HG03196 (cell line): ENCODE measurements at regions not wholly inside any gene's neighbourhood (a gene's known extent, or its start where the extent isn't known, plus 50 kb on each side); places are given as distances from the start of the nearest gene placed in this dataset.
"Not testable (repeated sequence)": the region's sequence is repeated elsewhere in the genome, so short reads cannot be mapped to it uniquely, and the experiment has no call there.

Source experiments
- ATAC-seq: cut with Tn5 transposase; IDR thresholded peaks from one replicate; pipeline ENCODE4 v1.9.1; 2021; ENCODE audit not compliant: unreplicated experiment

DNA sequence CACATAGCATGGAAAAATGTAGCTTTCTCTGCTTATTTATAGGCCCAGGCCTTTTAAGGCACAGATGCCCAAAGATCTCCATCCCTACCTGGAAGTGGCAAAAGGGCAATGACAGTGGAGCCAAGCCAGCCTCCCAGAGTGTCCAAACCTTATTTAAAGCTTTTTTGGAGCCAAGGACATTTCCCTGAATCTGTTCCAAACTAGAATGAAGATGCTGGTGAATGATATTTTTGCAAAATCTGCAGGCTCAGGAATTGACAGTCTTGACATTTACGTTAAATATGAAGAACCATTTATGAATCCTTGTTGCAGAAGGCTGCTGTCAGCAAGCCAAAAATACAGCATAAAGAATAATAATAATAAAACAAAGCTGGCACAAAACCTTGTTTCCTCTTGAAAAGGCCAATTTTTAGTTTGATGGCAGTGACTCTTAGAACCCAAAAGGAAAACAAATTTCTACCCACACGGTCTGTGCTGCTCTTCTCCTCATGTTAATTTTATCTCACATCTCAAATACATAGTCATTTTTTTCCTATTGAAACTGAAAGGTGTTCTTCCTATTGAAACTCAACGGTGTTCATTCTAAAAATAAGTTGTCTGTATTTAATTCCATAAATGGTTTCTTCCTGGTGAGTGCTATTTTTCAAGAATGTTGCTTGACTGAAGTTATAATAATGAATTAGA is 206.3 kb upstream of the TBL1X start:
- ATAC-seq: no peak

DNA sequence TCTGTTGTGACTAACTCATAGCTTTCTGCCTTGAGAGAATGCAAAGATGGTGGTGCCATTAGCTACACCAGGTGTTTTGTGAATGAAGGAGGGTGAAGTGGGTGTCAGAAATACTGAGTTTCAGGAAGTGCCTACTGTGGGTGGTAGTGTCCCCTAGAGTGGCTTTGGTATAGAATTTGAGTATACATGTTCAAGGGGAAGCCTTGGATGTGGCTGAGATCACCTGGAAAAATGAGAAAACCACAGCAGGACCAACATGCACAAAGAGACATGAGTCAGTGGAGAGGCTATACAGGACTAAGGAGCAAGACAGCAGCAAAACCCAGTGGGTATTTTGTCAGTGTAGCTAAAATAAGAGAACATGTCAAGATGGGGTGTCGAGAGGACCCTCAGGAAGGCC is 204.3 kb upstream of the TBL1X start:
- no peak for ATAC-seq

- ATAC-seq: no peak
Observed at GRCh38 chrX:9267415-9267814, 197.4 kb upstream of the TBL1X start.

GRCh38 chrX:9269134-9269533 is 195.7 kb upstream of the TBL1X start:
- ATAC-seq: no peak

GRCh38 chrX:9271789-9272525 is 192.9 kb upstream of the TBL1X start:
- ATAC-seq: no peak

DNA sequence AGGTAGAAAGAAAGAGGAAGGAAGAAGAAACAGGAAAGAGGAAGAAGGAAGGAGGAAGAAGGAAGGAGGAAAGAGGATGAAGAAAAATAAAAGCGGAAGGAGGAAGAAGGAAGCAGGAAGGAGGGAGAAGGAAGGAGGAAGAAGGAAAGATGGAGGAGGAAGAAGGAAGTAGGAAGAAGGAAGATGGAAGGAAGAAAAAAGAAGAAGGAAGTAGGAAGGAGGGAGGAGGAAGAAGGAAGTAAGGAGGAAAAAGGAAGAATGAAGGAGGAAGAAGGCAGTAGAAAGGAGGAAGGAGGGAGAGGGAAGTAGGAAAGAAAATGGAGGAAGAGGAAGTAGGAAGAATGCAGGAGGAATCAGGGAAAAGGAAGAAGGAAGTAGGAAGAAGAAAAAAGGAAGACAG is 191.1 kb upstream of the TBL1X start:
- no peak for ATAC-seq

- no peak for ATAC-seq
Observed at GRCh38 chrX:9278475-9279233, 186.2 kb upstream of the TBL1X start.

DNA sequence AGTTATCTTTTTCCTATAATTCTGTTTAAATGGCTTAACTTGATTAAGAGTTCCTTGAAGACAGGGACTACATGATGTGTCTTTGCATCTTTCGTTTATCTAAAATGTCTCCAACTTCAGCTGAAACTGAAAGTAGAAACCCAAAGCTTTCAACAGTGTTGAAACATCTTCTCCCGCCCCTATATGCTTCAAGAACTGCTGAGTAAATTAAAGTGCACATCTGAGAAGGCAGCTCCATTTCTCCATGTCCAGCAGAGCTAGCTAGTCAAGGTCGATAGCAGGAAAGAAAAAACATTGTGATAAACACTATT is 185.7 kb upstream of the TBL1X start:
- ATAC-seq: no peak

DNA sequence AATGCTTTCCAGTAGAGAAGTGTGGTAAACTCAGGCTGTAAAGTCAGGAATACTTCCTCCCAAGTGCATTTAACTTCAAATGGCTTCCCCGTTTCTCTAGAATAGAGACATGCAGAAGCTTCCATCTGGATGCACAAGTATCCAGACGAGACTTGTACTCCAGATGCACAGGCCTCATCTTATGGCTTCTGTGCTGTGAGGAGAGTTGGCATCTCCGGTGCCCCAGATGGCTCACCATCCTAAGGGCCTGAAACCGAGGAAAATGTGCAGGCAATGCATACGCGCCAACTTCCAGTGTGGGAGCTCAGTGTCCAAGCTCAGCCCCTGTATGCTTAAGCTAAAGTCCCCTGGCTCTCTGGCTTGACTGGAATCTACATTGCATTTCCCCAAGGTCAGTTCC is 184.0 kb upstream of the TBL1X start:
- ATAC-seq: no peak

DNA sequence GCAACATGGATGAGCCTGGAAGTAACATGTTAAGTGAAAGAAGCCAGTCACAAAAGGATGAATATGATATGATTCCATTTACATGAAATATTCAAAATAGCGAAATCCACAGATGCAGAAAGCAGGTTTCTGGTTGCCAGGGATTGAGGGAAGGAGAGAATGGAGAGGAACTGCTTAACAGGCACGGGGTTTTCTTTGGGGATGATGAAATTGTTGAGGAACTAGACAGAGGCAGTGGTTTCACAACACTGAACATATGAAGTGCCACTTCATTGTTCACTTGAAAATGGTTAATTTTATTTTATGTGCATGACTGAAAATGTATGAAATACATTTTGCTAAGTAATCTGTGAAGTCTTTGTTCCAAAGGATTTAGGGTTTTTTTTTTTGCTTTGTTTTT is 182.5 kb upstream of the TBL1X start:
- no peak for ATAC-seq

DNA sequence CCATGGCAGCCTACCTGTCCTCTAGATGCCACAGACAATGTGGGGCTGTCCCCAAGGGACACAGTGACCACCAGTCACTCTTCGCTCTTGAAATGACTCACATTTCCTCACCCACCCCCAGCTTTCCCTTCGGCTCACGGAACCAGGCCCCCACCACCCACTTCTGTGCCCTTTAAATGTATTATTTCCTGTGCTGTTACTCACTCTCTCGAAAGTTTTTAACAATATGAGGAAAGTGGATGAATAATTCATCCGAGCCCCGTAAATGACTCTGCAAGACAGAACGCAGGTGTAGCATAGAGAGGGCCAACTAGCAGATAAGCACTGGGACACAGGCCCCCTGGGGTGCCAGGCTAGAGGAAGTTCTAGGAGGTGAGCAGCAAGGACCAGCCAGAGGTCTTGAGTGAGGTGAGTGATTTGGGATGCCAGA is 179.5 kb upstream of the TBL1X start:
- ATAC-seq: peak; percentile 46

- ATAC-seq: no peak
Observed at GRCh38 chrX:9286234-9286633, 178.6 kb upstream of the TBL1X start.

DNA sequence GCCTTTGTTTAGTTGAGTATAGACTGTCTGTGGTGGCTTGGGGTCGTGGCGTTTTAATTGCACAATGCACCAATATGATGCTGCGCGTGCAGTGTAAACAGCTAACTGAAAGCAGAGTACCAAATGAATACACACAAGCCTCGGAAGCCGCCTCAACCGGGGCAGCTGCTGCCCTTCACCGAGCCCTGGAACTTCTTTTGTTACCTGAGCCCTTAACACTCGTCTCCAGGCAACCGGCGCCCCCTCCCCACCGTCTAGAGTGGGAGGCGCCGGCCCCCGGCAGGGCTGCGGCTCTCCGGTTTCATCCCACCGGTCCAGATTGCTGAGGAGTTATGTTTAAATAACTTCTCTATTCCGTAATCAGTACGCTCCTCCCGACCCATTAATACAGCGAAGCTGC is 173.2 kb upstream of the TBL1X start:
- no peak for ATAC-seq

- no peak for ATAC-seq
Observed at GRCh38 chrX:9293051-9293496, 171.8 kb upstream of the TBL1X start.

DNA sequence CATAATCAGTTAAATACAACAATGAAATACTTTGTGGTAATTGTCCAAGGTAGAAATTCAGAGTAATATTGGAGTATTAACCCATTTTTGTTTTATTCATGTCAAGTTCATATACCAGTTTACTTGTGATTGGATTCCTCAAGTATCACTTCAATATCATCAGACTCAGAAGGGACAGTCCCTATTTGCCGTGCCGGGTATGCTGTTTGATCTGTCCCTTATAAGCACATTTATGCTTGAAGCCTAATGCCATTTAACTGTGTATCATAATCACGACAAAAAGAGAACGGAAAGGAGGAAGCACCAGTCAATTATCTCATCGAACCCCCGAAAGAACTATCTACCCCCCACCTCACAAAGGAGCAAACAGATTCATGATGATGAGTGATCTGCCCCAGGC is 171.0 kb upstream of the TBL1X start:
- no peak for ATAC-seq

GRCh38 chrX:9295551-9295950 is 169.3 kb upstream of the TBL1X start:
- no peak for ATAC-seq

- no peak for ATAC-seq
Observed at GRCh38 chrX:9298221-9298620, 166.6 kb upstream of the TBL1X start.

- not testable (repeated sequence) for ATAC-seq
Observed at GRCh38 chrX:9299681-9300080, 165.2 kb upstream of the TBL1X start.

DNA sequence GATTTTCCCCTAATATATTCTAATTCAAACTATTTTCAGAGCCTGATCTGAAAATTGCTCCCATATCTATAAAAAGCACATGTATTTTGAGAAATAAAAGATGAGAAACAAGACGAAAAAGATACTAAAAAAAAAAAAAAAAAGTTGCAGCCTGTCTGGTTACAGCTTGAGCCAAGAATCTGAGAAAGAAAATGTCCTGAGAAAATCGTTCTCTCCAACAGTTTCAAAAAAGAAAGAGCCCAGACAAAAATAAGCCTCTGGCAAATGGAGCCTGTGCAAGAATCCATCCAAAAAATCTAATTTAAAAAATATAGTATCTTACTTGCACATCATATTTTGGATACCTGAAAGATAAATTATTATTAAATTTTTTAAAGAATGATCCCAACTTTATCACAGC is 163.0 kb upstream of the TBL1X start:
- no peak for ATAC-seq

DNA sequence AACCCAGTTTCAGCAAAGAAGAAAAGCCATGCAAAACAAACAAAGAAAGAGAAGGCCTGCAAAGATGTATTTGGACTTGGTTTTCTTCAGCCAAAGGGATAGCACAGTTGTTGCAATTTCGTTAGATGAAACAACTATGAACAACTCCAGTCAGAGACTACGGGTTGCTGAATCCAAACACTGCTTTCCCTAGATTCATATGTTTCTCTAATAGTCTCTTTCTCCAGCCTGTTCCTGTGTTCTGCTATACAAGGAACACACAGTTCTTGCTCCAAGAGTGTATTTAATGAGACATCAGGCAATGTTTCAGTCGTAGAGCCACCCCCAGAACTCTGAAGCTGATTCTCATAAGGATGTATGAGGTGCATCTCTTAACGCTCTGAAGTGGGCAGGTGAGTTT is 162.5 kb upstream of the TBL1X start:
- no peak for ATAC-seq

DNA sequence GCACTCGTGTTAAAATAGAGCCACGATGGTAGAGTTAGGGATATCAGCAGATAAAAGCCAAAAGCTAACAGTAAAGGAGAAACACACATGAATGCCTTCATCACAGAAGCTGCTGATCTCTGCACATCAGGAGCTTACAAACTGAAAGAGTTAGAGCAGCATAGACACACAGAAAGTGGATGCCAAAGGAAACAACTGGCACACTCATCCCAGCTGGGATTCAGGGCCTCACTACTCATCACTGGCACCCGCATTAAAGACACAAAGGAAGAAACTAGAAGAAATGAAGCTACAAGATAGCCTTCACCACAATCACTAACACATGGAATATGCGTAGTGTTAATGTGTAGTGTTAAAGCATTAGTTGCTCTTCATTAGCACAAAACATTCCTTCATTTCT is 156.4 kb upstream of the TBL1X start:
- no peak for ATAC-seq

DNA sequence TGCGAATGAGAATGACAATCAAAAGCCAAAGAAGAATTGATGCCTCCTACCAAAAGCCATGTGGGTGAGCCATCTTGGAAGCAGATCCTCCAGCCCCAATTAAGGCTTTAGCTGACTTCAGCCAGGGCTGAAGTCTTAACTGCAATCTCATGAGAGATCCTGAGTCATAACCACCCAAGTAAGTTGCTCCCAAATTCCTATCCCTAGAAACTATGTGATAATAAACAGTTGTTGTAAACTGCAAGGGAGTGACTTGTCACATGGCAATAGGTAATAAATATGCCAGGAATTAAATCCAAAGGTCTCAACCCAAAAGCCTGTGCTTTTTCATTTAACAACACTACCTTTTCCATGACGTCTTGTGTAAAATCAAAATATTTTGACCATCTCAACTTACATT is 154.2 kb upstream of the TBL1X start:
- ATAC-seq: no peak
